GM12878 (cell line): ENCODE measurements at regions not wholly inside any gene's neighbourhood (a gene's known extent, or its start where the extent isn't known, plus 50 kb on each side); places are given as distances from the start of the nearest gene placed in this dataset.

Experiments
- ATAC-seq: fragments of 200-7000 bp; cut with Tn5 transposase; 3 replicates; pipeline ENCODE4 v1.9.1; 2020; ENCODE audit warnings: mild to moderate bottlenecking, moderate library complexity
- BruUV-seq: library from RNA; stranded (reverse); fragments of 400-500 nt; replicated peaks from 2 replicates; lab custom pipeline; 2021; lab: Mats Ljungman, UMichigan
- CTCF ChIA-PET: fragments of 300-600 bp; sonication (Branson Sonifier 250); formaldehyde crosslinking; extraction: SDS; loops from one replicate; lab custom pipeline; 2021; ENCODE audit warnings: inconsistent platforms; lab: Yijun Ruan, JAX
- POLR2A ChIA-PET: fragments of 350-600 bp; formaldehyde crosslinking; extraction: SDS; loops from one replicate; lab custom pipeline; 2021; ENCODE audit warnings: inconsistent platforms; lab: Charles Lee
- RAD21 ChIA-PET: fragments of 300-600 bp; sonication (Branson Sonifier 250); formaldehyde crosslinking; loops from one replicate; lab custom pipeline; 2023; ENCODE audit warnings: antibody characterized with exemption; ENCODE audit not compliant: unreplicated experiment; lab: Charles Lee
- SMC1A ChIA-PET: fragments of 300-600 bp; sonication (Branson Sonifier 250); formaldehyde crosslinking; loops from one replicate; lab custom pipeline; 2023; ENCODE audit not compliant: unreplicated experiment, uncharacterized antibody; lab: Charles Lee
- DNase-seq: peaks from one replicate; pipeline ENCODE4 v3.0.0-alpha.2; 2011; ENCODE audit warnings: low read depth, low spot score
- FAIRE-seq: peaks from 3 replicates; lab custom pipeline; 2011; peaks lifted over from hg19 to GRCh38; lab: Jason Lieb, UNC
- H2AFZ ChIP-seq: 2 replicates; pipeline ENCODE4 v1.6.0; 2011; ENCODE audit warnings: low read depth, low read length, control low read depth; ENCODE audit not compliant: control insufficient read depth
- H3K27ac ChIP-seq: 2 replicates; pipeline ENCODE4 v1.5.1; 2011; ENCODE audit warnings: control low read depth; ENCODE audit not compliant: control insufficient read depth, insufficient read depth
- H3K27me3 ChIP-seq, 2 experiments: replicated peaks in 1 of 2; 2 replicates each; pipeline versions ENCODE4 v1.6.0 to v1.6.1; 2011; ENCODE audit warnings: low read length in 1 of 2; ENCODE audit not compliant: control insufficient read depth in 2 of 2, insufficient read depth in 2 of 2
- H3K36me3 ChIP-seq, 2 experiments: 2 replicates each; pipeline ENCODE4 v1.5.1; 2011; ENCODE audit warnings: low read length in 1 of 2; ENCODE audit not compliant: control insufficient read depth in 2 of 2, insufficient read depth in 2 of 2
- H3K4me1 ChIP-seq: 2 replicates; pipeline ENCODE4 v1.6.1; 2011; ENCODE audit warnings: mild to moderate bottlenecking, low read length, moderate library complexity, mixed read lengths; ENCODE audit not compliant: control insufficient read depth, insufficient read depth
- H3K4me2 ChIP-seq: 2 replicates; pipeline ENCODE4 v1.6.0; 2011; ENCODE audit warnings: control low read depth; ENCODE audit not compliant: control insufficient read depth, insufficient read depth
- H3K4me3 ChIP-seq: fragments of 200-600 bp; sonication (generic); 2 replicates; pipeline ENCODE4 v1.5.1; 2016
- H3K79me2 ChIP-seq: 2 replicates; pipeline ENCODE4 v1.6.0; 2011; ENCODE audit warnings: low read length; ENCODE audit not compliant: control insufficient read depth, insufficient read depth
- H3K9ac ChIP-seq: 2 replicates; pipeline ENCODE4 v1.8.0; 2011; ENCODE audit warnings: low read length, control low read depth, mixed read lengths; ENCODE audit not compliant: control insufficient read depth, insufficient read depth
- H3K9me3 ChIP-seq: replicated peaks from 3 replicates; pipeline ENCODE4 v1.5.1; 2011; ENCODE audit warnings: mild to moderate bottlenecking, low read length; ENCODE audit not compliant: control insufficient read depth, insufficient read depth
- H4K20me1 ChIP-seq: 2 replicates; pipeline ENCODE4 v1.6.0; 2011; ENCODE audit not compliant: control insufficient read depth, insufficient read depth
- ATF7 ChIP-seq: fragments of 450-650 bp; IDR thresholded peaks from 2 replicates; pipeline ENCODE4 v1.6.1; 2016; ENCODE audit warnings: low read depth, mild to moderate bottlenecking
- BACH1 ChIP-seq: fragments of 450-650 bp; IDR thresholded peaks from 2 replicates; pipeline ENCODE4 v1.6.1; 2017; ENCODE audit warnings: mild to moderate bottlenecking, borderline replicate concordance
- BHLHE40 ChIP-seq, 2 experiments: fragments of 450-650 bp in 1 of 2; IDR thresholded peaks; 2 replicates each; pipeline ENCODE4 v1.6.1; 2011 to 2017; ENCODE audit warnings: low read depth in 2 of 2, borderline replicate concordance in 1 of 2, improper control_type of control experiment in 1 of 2, low read length in 1 of 2, mild to moderate bottlenecking in 1 of 2
- CBX5 ChIP-seq: sonication (generic); IDR thresholded peaks from 2 replicates; pipeline ENCODE4 v1.6.1; 2016; ENCODE audit warnings: low read depth, moderate library complexity, mild to moderate bottlenecking, inconsistent platforms
- ESRRA ChIP-seq: IDR thresholded peaks from 2 replicates; pipeline ENCODE4 v1.6.1; 2012; ENCODE audit warnings: mild to moderate bottlenecking, low read length, improper control_type of control experiment
- GABPA ChIP-seq: IDR thresholded peaks from 2 replicates; pipeline ENCODE4 v1.6.1; 2014; ENCODE audit warnings: antibody characterized with exemption, low read depth, mild to moderate bottlenecking, inconsistent platforms
- HCFC1 ChIP-seq: fragments of 150-350 bp; IDR thresholded peaks from 2 replicates; pipeline ENCODE4 v1.6.1; 2014; ENCODE audit warnings: low read length
- IRF4 ChIP-seq: IDR thresholded peaks from 2 replicates; pipeline ENCODE4 v1.6.1; 2011; ENCODE audit warnings: low read depth, low read length
- RBBP5 ChIP-seq: fragments of 200-600 bp; sonication (generic); conservative IDR thresholded peaks from 2 replicates; pipeline ENCODE4 v1.6.1; 2016
- SIN3A ChIP-seq: IDR thresholded peaks from 2 replicates; pipeline ENCODE4 v1.6.1; 2012; ENCODE audit warnings: low read depth, low read length, improper control_type of control experiment
- STAT3 ChIP-seq: IDR thresholded peaks from 2 replicates; pipeline ENCODE4 v1.6.1; 2011; ENCODE audit warnings: low read depth, low read length, improper control_type of control experiment
- TCF3 ChIP-seq: IDR thresholded peaks from 2 replicates; pipeline ENCODE4 v1.6.1; 2012; ENCODE audit warnings: low read depth, mild to moderate bottlenecking, low read length, borderline replicate concordance; ENCODE audit not compliant: insufficient read depth
- ZNF207 ChIP-seq: fragments of 450-650 bp; IDR thresholded peaks from 2 replicates; pipeline ENCODE4 v1.6.1; 2014; ENCODE audit warnings: antibody characterized with exemption, mild to moderate bottlenecking, borderline replicate concordance
- ZNF217 ChIP-seq: fragments of 450-650 bp; IDR thresholded peaks from 2 replicates; pipeline ENCODE4 v1.6.1; 2017; ENCODE audit warnings: antibody characterized with exemption, mild to moderate bottlenecking
- WGBS: methylation state at CpG from one replicate; pipeline ENCODE4 v1.1.6; 2016; ENCODE audit warnings: low lambda C conversion rate; ENCODE audit not compliant: insufficient replicate concordance, insufficient coverage; ENCODE audit errors: missing lambda C conversion rate; 5-methylcytosine and 5-hydroxymethylcytosine counted together
- in situ Hi-C: fragments of 300-500 bp; cut with MboI; formaldehyde crosslinking; loops from 9 replicates; pipeline ENCODE4 v1.14.3; 2018; ENCODE audit warnings: mixed read lengths
- intact Hi-C: fragments of 100-400 bp; cut with micrococcal nuclease; formaldehyde crosslinking; loops from one replicate; pipeline ENCODE4 v1.14.2; 2022; ENCODE audit not compliant: unreplicated experiment
- TF ChIP-seq, protein P1 (sequence below): fragments of 450-650 bp; IDR thresholded peaks from 2 replicates; pipeline ENCODE4 v1.6.1; 2016; ENCODE audit warnings: mild to moderate bottlenecking
- TF ChIP-seq, protein P2 (sequence below): fragments of 150-350 bp; IDR thresholded peaks from 2 replicates; pipeline ENCODE4 v1.6.1; 2014; ENCODE audit warnings: mild to moderate bottlenecking, low read depth, low read length

DNA sequence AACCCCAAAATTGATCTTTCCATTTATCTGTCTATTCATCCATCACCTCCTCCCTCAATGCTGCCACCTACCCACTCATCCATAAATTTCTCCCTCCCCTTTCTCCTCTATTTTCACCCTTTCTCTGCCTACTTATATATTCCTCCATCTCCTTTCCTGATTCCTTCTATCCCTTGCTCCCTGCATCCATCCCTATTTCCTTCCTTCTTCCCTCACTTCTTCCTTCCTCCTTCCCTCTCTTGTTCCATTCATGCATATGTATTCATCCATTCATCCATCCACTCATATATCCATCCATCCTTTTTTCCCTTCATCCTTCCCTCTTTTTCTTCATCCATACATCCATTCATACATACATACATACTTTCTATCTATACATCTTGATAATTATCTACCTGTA is 76.3 kb upstream of the GGTLC1 start (continued):
- TF ChIP-seq SIN3A (no peak), BACH1 (no peak), CBX5 (no peak)

DNA sequence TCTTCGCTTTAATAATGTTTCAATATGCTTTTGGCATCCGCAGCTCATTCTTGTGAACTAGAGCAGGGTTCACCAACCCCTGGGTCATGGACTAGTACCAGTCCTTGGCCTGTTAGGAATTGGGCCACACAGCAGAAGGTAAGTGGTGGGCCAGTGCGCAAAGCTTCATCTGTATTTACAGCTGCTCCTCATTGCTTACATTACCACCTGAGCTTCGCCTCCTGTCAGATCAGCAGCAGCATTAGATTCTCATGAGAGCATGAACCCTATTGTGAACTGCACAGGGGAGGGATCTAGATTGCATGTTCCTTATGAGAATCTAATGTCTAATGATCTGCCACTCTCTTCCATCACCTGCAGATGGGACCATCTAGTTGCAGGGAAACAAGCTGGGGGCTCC is 75.5 kb upstream of the GGTLC1 start:
- Histone ChIP-seq H3K79me2 (no peaks in the 10 kb centered on the region), H3K9ac (no peak overlapping the region), H3K9me3 (no peaks in the 10 kb centered on the region), H3K27me3 (no peaks in the 10 kb centered on the region), H3K4me2 (no peak overlapping the region), H3K36me3 (no peaks in the 10 kb centered on the region), H3K4me1 (no peaks in the 10 kb centered on the region), H3K4me3 (no peak overlapping the region), H4K20me1 (no peaks in the 10 kb centered on the region), H2AFZ (no peak overlapping the region), H3K27ac (no peak overlapping the region)
- in situ Hi-C loops (no loop called here), intact Hi-C loops (no loop called here)
- RAD21 ChIA-PET: no interaction called here
- POLR2A ChIA-PET: no interaction called here
- TF ChIP-seq ATF7: no peak
- TF ChIP-seq ESRRA: no peak
- TF ChIP-seq RBBP5: no peak
- TF ChIP-seq, protein P1, sequence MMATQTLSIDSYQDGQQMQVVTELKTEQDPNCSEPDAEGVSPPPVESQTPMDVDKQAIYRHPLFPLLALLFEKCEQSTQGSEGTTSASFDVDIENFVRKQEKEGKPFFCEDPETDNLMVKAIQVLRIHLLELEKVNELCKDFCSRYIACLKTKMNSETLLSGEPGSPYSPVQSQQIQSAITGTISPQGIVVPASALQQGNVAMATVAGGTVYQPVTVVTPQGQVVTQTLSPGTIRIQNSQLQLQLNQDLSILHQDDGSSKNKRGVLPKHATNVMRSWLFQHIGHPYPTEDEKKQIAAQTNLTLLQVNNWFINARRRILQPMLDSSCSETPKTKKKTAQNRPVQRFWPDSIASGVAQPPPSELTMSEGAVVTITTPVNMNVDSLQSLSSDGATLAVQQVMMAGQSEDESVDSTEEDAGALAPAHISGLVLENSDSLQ: no peak
- TF ChIP-seq, protein P2, sequence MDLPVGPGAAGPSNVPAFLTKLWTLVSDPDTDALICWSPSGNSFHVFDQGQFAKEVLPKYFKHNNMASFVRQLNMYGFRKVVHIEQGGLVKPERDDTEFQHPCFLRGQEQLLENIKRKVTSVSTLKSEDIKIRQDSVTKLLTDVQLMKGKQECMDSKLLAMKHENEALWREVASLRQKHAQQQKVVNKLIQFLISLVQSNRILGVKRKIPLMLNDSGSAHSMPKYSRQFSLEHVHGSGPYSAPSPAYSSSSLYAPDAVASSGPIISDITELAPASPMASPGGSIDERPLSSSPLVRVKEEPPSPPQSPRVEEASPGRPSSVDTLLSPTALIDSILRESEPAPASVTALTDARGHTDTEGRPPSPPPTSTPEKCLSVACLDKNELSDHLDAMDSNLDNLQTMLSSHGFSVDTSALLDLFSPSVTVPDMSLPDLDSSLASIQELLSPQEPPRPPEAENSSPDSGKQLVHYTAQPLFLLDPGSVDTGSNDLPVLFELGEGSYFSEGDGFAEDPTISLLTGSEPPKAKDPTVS: no peak
- TF ChIP-seq IRF4: no peak
- TF ChIP-seq GABPA: no peak
- no peak for TF ChIP-seq STAT3
- no peak for TF ChIP-seq TCF3
- TF ChIP-seq ZNF217: no peak
- TF ChIP-seq BHLHE40 (IDR thresholded peaks at IDR 0.05; ENCODE audit: borderline replicate concordance in 1 of 2, low read depth in 2 of 2, low read length in 1 of 2): no peak
- no peak for TF ChIP-seq HCFC1
- TF ChIP-seq ZNF207: no peak
- SMC1A ChIA-PET: interaction anchor here (0.6 kb wide), 1 partner anchor 300 kb away, joined by 3 read pairs; no protein-coding TSS in a partner anchor
- FAIRE-seq: no peak
- no TSS peak for BruUV-seq
- ATAC-seq: no peak
- CTCF ChIA-PET: no interaction called here
- DNase-seq: no peak
- 66% methylated on average over 4 of the region's 4 CpGs for WGBS
